ENCODE measurements at regions not wholly inside any gene's neighbourhood (a gene's known extent, or its start where the extent isn't known, plus 50 kb on each side); places are given as distances from the start of the nearest gene placed in this dataset.

GRCh38 chr12:9365296-9365695 lies 157.1 kb upstream of the PZP start:
- no peak overlapping the region for H3K27ac ChIP-seq (ENCODE audit: low read depth)
- H3K36me3 ChIP-seq (ENCODE audit: insufficient read depth): no peaks in the 10 kb centered on the region
- H3K9me2 ChIP-seq (ENCODE audit: insufficient read depth): no peaks in the 10 kb centered on the region
- peaks cover 3% of the 10 kb centered on the region for H3K27me3 Mint-ChIP-seq (ENCODE audit: insufficient read depth, low read depth, poor library complexity)
- no peaks in the 10 kb centered on the region for H3K36me3 Mint-ChIP-seq (ENCODE audit: low read depth)
- peak overlapping the region; percentile 76 for H3K27ac Mint-ChIP-seq
- H3K4me3 ChIP-seq: peak overlapping the region; percentile 9; the same call in 1 of the 2 replicates
- no peaks in the 10 kb centered on the region for H3K9me3 Mint-ChIP-seq
- peak overlapping the region; percentile 4 for H2AFZ ChIP-seq
- TF ChIP-seq ZNF331 (CRISPR knock-in tag; IDR thresholded peaks at IDR 0.05; ENCODE audit: low read depth) (no peak), JUNB (IDR thresholded peaks at IDR 0.05; ENCODE audit: unreplicated experiment) (no peak), EZH2 (IDR thresholded peaks at IDR 0.05; ENCODE audit: low read depth, unreplicated experiment) (no peak), EZH2phosphoT487 (IDR thresholded peaks at IDR 0.05; ENCODE audit: unreplicated experiment) (no peak), CTCF (conservative IDR thresholded peaks at IDR 0.05; ENCODE audit: low read depth in 2 of 2) (no peak), ZNF114 (CRISPR knock-in tag; IDR thresholded peaks at IDR 0.05) (no peak), POLR2AphosphoS5 (IDR thresholded peaks at IDR 0.05; ENCODE audit: low read depth) (no peak), ZNF462 (CRISPR knock-in tag; IDR thresholded peaks at IDR 0.05) (no peak), NANOG (IDR thresholded peaks at IDR 0.05; ENCODE audit: borderline replicate concordance) (no peak)
- TF ChIP-seq, protein P1, sequence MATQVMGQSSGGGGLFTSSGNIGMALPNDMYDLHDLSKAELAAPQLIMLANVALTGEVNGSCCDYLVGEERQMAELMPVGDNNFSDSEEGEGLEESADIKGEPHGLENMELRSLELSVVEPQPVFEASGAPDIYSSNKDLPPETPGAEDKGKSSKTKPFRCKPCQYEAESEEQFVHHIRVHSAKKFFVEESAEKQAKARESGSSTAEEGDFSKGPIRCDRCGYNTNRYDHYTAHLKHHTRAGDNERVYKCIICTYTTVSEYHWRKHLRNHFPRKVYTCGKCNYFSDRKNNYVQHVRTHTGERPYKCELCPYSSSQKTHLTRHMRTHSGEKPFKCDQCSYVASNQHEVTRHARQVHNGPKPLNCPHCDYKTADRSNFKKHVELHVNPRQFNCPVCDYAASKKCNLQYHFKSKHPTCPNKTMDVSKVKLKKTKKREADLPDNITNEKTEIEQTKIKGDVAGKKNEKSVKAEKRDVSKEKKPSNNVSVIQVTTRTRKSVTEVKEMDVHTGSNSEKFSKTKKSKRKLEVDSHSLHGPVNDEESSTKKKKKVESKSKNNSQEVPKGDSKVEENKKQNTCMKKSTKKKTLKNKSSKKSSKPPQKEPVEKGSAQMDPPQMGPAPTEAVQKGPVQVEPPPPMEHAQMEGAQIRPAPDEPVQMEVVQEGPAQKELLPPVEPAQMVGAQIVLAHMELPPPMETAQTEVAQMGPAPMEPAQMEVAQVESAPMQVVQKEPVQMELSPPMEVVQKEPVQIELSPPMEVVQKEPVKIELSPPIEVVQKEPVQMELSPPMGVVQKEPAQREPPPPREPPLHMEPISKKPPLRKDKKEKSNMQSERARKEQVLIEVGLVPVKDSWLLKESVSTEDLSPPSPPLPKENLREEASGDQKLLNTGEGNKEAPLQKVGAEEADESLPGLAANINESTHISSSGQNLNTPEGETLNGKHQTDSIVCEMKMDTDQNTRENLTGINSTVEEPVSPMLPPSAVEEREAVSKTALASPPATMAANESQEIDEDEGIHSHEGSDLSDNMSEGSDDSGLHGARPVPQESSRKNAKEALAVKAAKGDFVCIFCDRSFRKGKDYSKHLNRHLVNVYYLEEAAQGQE (IDR thresholded peaks at IDR 0.05; ENCODE audit: unreplicated experiment): no peak
- DNase-seq (ENCODE audit: low spot score) (no peak), ATAC-seq (no peak)
- no peaks in the 10 kb centered on the region for H3F3A ChIP-seq (replicated peaks; ENCODE audit: low read depth)
- no peaks in the 10 kb centered on the region for H3K27me3 ChIP-seq (ENCODE audit: insufficient read depth)
- H3K4me1 ChIP-seq (ENCODE audit: insufficient read depth): peaks cover 26% of the 10 kb centered on the region
- peaks cover 44% of the 10 kb centered on the region for H3K4me1 Mint-ChIP-seq
- no peak overlapping the region; the same call in 2 of the 3 replicates for H3K4me3 Mint-ChIP-seq
- peak overlapping the region; percentile 55 for H3K4me2 ChIP-seq
- H3K79me2 ChIP-seq (replicated peaks; ENCODE audit: insufficient read depth): no peaks in the 10 kb centered on the region
- no peaks in the 10 kb centered on the region for H4K20me1 ChIP-seq (replicated peaks; ENCODE audit: insufficient read depth)

All from GM23338 (cell line).